ENCODE measurements at regions not wholly inside any gene's neighbourhood (a gene's known extent, or its start where the extent isn't known, plus 50 kb on each side); places are given as distances from the start of the nearest gene placed in this dataset.

GRCh38 chr3:177474652-177475355, 277.5 kb upstream of the TBL1XR1 start:
- no peak for TF ChIP-seq MYBL2 (CRISPR knock-in tag; IDR thresholded peaks at IDR 0.05)
- TF ChIP-seq, protein P1, sequence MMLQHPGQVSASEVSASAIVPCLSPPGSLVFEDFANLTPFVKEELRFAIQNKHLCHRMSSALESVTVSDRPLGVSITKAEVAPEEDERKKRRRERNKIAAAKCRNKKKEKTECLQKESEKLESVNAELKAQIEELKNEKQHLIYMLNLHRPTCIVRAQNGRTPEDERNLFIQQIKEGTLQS (CRISPR knock-in tag; conservative IDR thresholded peaks at IDR 0.05), result no peak
